ENCODE measurements at regions not wholly inside any gene's neighbourhood (a gene's known extent, or its start where the extent isn't known, plus 50 kb on each side); places are given as distances from the start of the nearest gene placed in this dataset.

- TF ChIP-seq, protein P1, sequence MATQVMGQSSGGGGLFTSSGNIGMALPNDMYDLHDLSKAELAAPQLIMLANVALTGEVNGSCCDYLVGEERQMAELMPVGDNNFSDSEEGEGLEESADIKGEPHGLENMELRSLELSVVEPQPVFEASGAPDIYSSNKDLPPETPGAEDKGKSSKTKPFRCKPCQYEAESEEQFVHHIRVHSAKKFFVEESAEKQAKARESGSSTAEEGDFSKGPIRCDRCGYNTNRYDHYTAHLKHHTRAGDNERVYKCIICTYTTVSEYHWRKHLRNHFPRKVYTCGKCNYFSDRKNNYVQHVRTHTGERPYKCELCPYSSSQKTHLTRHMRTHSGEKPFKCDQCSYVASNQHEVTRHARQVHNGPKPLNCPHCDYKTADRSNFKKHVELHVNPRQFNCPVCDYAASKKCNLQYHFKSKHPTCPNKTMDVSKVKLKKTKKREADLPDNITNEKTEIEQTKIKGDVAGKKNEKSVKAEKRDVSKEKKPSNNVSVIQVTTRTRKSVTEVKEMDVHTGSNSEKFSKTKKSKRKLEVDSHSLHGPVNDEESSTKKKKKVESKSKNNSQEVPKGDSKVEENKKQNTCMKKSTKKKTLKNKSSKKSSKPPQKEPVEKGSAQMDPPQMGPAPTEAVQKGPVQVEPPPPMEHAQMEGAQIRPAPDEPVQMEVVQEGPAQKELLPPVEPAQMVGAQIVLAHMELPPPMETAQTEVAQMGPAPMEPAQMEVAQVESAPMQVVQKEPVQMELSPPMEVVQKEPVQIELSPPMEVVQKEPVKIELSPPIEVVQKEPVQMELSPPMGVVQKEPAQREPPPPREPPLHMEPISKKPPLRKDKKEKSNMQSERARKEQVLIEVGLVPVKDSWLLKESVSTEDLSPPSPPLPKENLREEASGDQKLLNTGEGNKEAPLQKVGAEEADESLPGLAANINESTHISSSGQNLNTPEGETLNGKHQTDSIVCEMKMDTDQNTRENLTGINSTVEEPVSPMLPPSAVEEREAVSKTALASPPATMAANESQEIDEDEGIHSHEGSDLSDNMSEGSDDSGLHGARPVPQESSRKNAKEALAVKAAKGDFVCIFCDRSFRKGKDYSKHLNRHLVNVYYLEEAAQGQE (IDR thresholded peaks at IDR 0.05; ENCODE audit: insufficient read depth in 1 of 2, low read depth in 2 of 2, low read length in 2 of 2) = no peak
- TF ChIP-seq POLR2AphosphoS5 (IDR thresholded peaks at IDR 0.05; ENCODE audit: low read depth, low read length) = no peak
These were observed 200.4 kb downstream of the RAB11FIP4 start for GRCh38 chr17:31591924-31592323.
